H9 (cell line): ENCODE measurements at regions not wholly inside any gene's neighbourhood (a gene's known extent, or its start where the extent isn't known, plus 50 kb on each side); places are given as distances from the start of the nearest gene placed in this dataset.
A peak's percentile ranks its signal among the peaks of the same experiment; 100 is the strongest.

ENCODE experiments used
- DNase-seq: peaks from one replicate; pipeline ENCODE4 v3.0.0-alpha.2; 2017
- H2AFZ ChIP-seq: one replicate; pipeline ENCODE4 v1.6.1; 2013; ENCODE audit warnings: mild to moderate bottlenecking, low read length, control low read depth, moderate library complexity
- H2AK5ac ChIP-seq: 2 replicates; pipeline ENCODE4 v1.6.1; 2013; ENCODE audit warnings: low read length, control low read depth, mixed read lengths; ENCODE audit not compliant: insufficient read length
- H2BK120ac ChIP-seq: one replicate; pipeline ENCODE4 v1.6.1; 2013; ENCODE audit warnings: low read depth, mild to moderate bottlenecking, low read length, control low read depth, inconsistent platforms; ENCODE audit not compliant: poor library complexity, severe bottlenecking
- H2BK12ac ChIP-seq: 2 replicates; pipeline ENCODE4 v1.6.1; 2013; ENCODE audit warnings: low read length, control low read depth, mixed read lengths, low read depth; ENCODE audit not compliant: insufficient read length
- H2BK15ac ChIP-seq: 2 replicates; pipeline ENCODE4 v1.6.1; 2013; ENCODE audit warnings: low read depth, low read length, control low read depth
- H2BK20ac ChIP-seq: one replicate; pipeline ENCODE4 v1.6.1; 2013; ENCODE audit warnings: low read depth, mild to moderate bottlenecking, low read length, control low read depth, inconsistent platforms; ENCODE audit not compliant: poor library complexity, severe bottlenecking
- H2BK5ac ChIP-seq: 2 replicates; pipeline ENCODE4 v1.6.1; 2013; ENCODE audit warnings: low read length, control low read depth, mixed read lengths; ENCODE audit not compliant: insufficient read length
- H3K14ac ChIP-seq: 2 replicates; pipeline ENCODE4 v1.6.1; 2013; ENCODE audit warnings: low read length, control low read depth; ENCODE audit not compliant: insufficient read depth
- H3K18ac ChIP-seq: 2 replicates; pipeline ENCODE4 v1.6.1; 2013; ENCODE audit warnings: low read depth, mild to moderate bottlenecking, mixed read lengths, low read length, control low read depth; ENCODE audit not compliant: insufficient read length
- H3K23ac ChIP-seq: 2 replicates; pipeline ENCODE4 v1.6.1; 2013; ENCODE audit warnings: low read length, control low read depth, mixed read lengths, low read depth; ENCODE audit not compliant: insufficient read length
- H3K23me2 ChIP-seq: 2 replicates; pipeline ENCODE4 v1.6.1; 2013; ENCODE audit warnings: low read depth, mild to moderate bottlenecking, mixed read lengths, low read length, control low read depth; ENCODE audit not compliant: insufficient read length, poor library complexity, severe bottlenecking
- H3K27ac ChIP-seq: 2 replicates; pipeline ENCODE4 v1.5.1; 2013; ENCODE audit warnings: low read length, control low read depth, mixed read lengths, low read depth; ENCODE audit not compliant: insufficient read length
- H3K27me3 ChIP-seq: 2 replicates; pipeline ENCODE4 v1.6.1; 2013; ENCODE audit warnings: low read length, control low read depth, inconsistent platforms; ENCODE audit not compliant: insufficient read depth
- H3K4ac ChIP-seq: 2 replicates; pipeline ENCODE4 v1.6.1; 2013; ENCODE audit warnings: low read depth, mild to moderate bottlenecking, control low read depth, inconsistent platforms, low read length, moderate library complexity
- H3K4me1 ChIP-seq: 2 replicates; pipeline ENCODE4 v1.6.1; 2013; ENCODE audit warnings: low read length, control low read depth, inconsistent platforms; ENCODE audit not compliant: insufficient read depth
- H3K4me2 ChIP-seq: 2 replicates; pipeline ENCODE4 v1.6.1; 2013; ENCODE audit warnings: low read length, control low read depth, mixed read lengths; ENCODE audit not compliant: insufficient read length, insufficient read depth
- H3K56ac ChIP-seq: 2 replicates; pipeline ENCODE4 v1.6.1; 2013; ENCODE audit warnings: low read depth, mild to moderate bottlenecking, mixed read lengths, low read length, control low read depth; ENCODE audit not compliant: insufficient read length
- H3K79me1 ChIP-seq: 2 replicates; pipeline ENCODE4 v1.6.1; 2013; ENCODE audit warnings: low read depth, mild to moderate bottlenecking, moderate library complexity, low read length, control low read depth, inconsistent platforms; ENCODE audit not compliant: insufficient read depth, poor library complexity, severe bottlenecking
- H3K79me2 ChIP-seq: 2 replicates; pipeline ENCODE4 v1.6.1; 2013; ENCODE audit warnings: low read length, control low read depth, inconsistent platforms; ENCODE audit not compliant: insufficient read depth
- H3K9ac ChIP-seq: 2 replicates; pipeline ENCODE4 v1.6.1; 2013; ENCODE audit warnings: low read length, control low read depth, mixed read lengths; ENCODE audit not compliant: insufficient read length; ENCODE audit errors: extremely low read depth
- H3K9me3 ChIP-seq: one replicate; pipeline ENCODE4 v1.6.1; 2013; ENCODE audit warnings: low read depth, low read length, inconsistent platforms; ENCODE audit not compliant: control insufficient read depth
- H3T11ph ChIP-seq: one replicate; pipeline ENCODE4 v1.6.1; 2013; ENCODE audit warnings: mild to moderate bottlenecking, low read length, control low read depth, inconsistent platforms
- H4K20me1 ChIP-seq: one replicate; pipeline ENCODE4 v1.6.1; 2013; ENCODE audit not compliant: control insufficient read depth, insufficient read length, insufficient read depth
- H4K5ac ChIP-seq: 2 replicates; pipeline ENCODE4 v1.6.1; 2013; ENCODE audit warnings: low read depth, mild to moderate bottlenecking, mixed read lengths, low read length, control low read depth; ENCODE audit not compliant: insufficient read length
- H4K8ac ChIP-seq: replicated peaks from 2 replicates; pipeline ENCODE4 v1.6.1; 2013; ENCODE audit warnings: low read length, control low read depth, mixed read lengths, low read depth; ENCODE audit not compliant: insufficient read length
- H4K91ac ChIP-seq: 2 replicates; pipeline ENCODE4 v1.6.1; 2013; ENCODE audit warnings: low read depth, mild to moderate bottlenecking, moderate library complexity, mixed read lengths, low read length, control low read depth; ENCODE audit not compliant: insufficient read length
- H3K27ac Mint-ChIP-seq, 3 experiments: 2 replicates in 2 of 3; 3 replicates in 1 of 3; pipeline ENCODE4 v1.8.0; 2020 to 2021; ENCODE audit warnings: mixed read lengths in 3 of 3, mild to moderate bottlenecking in 1 of 3, moderate library complexity in 1 of 3
- H3K27me3 Mint-ChIP-seq: 2 replicates; pipeline ENCODE4 v1.8.0; 2021; ENCODE audit warnings: low read depth, mild to moderate bottlenecking, moderate library complexity, mixed read lengths
- H3K36me3 Mint-ChIP-seq, 3 experiments: 2 replicates in 2 of 3; 3 replicates in 1 of 3; pipeline ENCODE4 v1.8.0; 2020 to 2021; ENCODE audit warnings: low read depth in 3 of 3, mixed read lengths in 3 of 3; ENCODE audit not compliant: insufficient read depth in 1 of 3
- H3K4me1 Mint-ChIP-seq, 2 experiments: 2 replicates each; pipeline ENCODE4 v1.8.0; 2020; ENCODE audit warnings: mixed read lengths in 2 of 2
- H3K4me3 Mint-ChIP-seq, 2 experiments: 2 replicates in 1 of 2; 3 replicates in 1 of 2; pipeline ENCODE4 v1.8.0; 2020 to 2021; ENCODE audit warnings: mild to moderate bottlenecking in 2 of 2, mixed read lengths in 2 of 2, moderate library complexity in 1 of 2
- H3K9me3 Mint-ChIP-seq, 2 experiments: 2 replicates in 1 of 2; 3 replicates in 1 of 2; pipeline ENCODE4 v1.8.0; 2020; ENCODE audit warnings: mild to moderate bottlenecking in 2 of 2, mixed read lengths in 2 of 2, moderate library complexity in 1 of 2
- WGBS: extraction: QIAGEN DNeasy Blood & Tissue Kit; methylation state at CpG from one replicate; pipeline ENCODE4 v1.1.7; 2013; ENCODE audit warnings: missing lambda C conversion rate, low lambda C conversion rate, mixed read lengths; ENCODE audit not compliant: insufficient read length; ENCODE audit errors: extremely low coverage; 5-methylcytosine and 5-hydroxymethylcytosine counted together
- TF ChIP-seq, protein P1 (sequence below): fragments of 200-600 bp; sonication (generic); conservative IDR thresholded peaks from 3 replicates; pipeline ENCODE4 v1.8.0; 2021; ENCODE audit warnings: antibody characterized with exemption, mild to moderate bottlenecking

DNA sequence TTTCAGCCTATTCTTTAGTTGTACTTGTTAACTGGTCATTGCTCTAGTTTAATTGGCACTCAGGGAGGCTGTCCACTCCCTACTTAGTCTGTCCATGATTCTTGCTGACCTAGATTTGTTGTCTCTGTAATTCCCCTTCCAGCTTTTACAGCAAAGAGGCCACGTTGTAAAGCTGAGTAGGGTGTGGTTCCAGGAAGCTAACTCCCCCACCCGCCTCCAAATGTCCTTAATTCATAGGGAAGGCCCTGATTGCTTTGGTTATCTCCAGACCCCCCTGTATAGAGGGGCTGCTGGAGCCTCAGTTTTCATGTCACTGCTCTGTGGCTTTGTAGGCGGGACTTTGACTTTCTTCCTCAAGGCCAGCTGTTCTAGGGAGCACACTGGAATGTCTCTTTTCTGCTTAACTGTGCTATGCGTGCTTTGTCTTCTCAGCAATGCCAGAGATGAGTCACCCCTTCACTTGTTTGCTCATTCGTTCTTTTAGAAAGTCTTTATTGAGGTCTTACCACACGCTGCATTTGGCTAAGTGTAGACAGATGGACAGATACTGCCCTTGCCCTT, 175.1 kb upstream of the JAG1 start:
- H3K23ac ChIP-seq: no peak overlapping the region
- H3K27ac Mint-ChIP-seq: no peak overlapping the region
- no peak overlapping the region for H3K4ac ChIP-seq
- H3K9ac ChIP-seq: no peak overlapping the region
- H3K4me2 ChIP-seq: no peak overlapping the region
- DNase-seq: peak; percentile 30
- H4K8ac ChIP-seq: no peak overlapping the region
- H3K27me3 Mint-ChIP-seq: no peaks in the 10 kb centered on the region
- peak overlapping the region; percentile 45 for H2AFZ ChIP-seq
- H4K91ac ChIP-seq: no peak overlapping the region
- H3K56ac ChIP-seq: no peak overlapping the region
- no peaks in the 10 kb centered on the region for H3K23me2 ChIP-seq
- H3K4me3 Mint-ChIP-seq: no peak overlapping the region
- no peak overlapping the region for H3K14ac ChIP-seq
- H2AK5ac ChIP-seq: no peak overlapping the region
- H2BK20ac ChIP-seq: no peak overlapping the region
- no peak overlapping the region for H3K18ac ChIP-seq
- H3K4me1 Mint-ChIP-seq: peaks cover 4 to 9% of the 10 kb centered on the region in 2 experiments; a peak in 3 of 4 replicates
- no peaks in the 10 kb centered on the region for H3K9me3 Mint-ChIP-seq
- H2BK12ac ChIP-seq: no peak overlapping the region
- H2BK120ac ChIP-seq: no peak overlapping the region
- WGBS: no CpG with 5 or more reads among the region's 6 CpGs
- H2BK15ac ChIP-seq: no peak overlapping the region
- H3K9me3 ChIP-seq: no peaks in the 10 kb centered on the region
- TF ChIP-seq, protein P1, sequence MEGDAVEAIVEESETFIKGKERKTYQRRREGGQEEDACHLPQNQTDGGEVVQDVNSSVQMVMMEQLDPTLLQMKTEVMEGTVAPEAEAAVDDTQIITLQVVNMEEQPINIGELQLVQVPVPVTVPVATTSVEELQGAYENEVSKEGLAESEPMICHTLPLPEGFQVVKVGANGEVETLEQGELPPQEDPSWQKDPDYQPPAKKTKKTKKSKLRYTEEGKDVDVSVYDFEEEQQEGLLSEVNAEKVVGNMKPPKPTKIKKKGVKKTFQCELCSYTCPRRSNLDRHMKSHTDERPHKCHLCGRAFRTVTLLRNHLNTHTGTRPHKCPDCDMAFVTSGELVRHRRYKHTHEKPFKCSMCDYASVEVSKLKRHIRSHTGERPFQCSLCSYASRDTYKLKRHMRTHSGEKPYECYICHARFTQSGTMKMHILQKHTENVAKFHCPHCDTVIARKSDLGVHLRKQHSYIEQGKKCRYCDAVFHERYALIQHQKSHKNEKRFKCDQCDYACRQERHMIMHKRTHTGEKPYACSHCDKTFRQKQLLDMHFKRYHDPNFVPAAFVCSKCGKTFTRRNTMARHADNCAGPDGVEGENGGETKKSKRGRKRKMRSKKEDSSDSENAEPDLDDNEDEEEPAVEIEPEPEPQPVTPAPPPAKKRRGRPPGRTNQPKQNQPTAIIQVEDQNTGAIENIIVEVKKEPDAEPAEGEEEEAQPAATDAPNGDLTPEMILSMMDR: no peak
- no peak overlapping the region for H3T11ph ChIP-seq
- H3K4me1 ChIP-seq: 0 out of 2 replicates have a peak, but pooled peaks cover 4% of the 10 kb centered on the region
- H4K5ac ChIP-seq: no peak overlapping the region
- no peak overlapping the region for H2BK5ac ChIP-seq
- H3K36me3 Mint-ChIP-seq: no peaks in the 10 kb centered on the region
- no peaks in the 10 kb centered on the region for H3K79me1 ChIP-seq
- no peaks in the 10 kb centered on the region for H3K27me3 ChIP-seq
- H4K20me1 ChIP-seq: no peaks in the 10 kb centered on the region
- no peaks in the 10 kb centered on the region for H3K79me2 ChIP-seq
- no peak overlapping the region for H3K27ac ChIP-seq
